Chondrocyte (in vitro differentiated cells): ENCODE measurements at regions not wholly inside any gene's neighbourhood (a gene's known extent, or its start where the extent isn't known, plus 50 kb on each side); places are given as distances from the start of the nearest gene placed in this dataset.

Experiments used
- DNase-seq: peaks from one replicate; pipeline ENCODE4 v3.0.0; 2021; ENCODE audit warnings: mixed read lengths, low spot score
- H3K27ac Mint-ChIP-seq: one replicate; pipeline ENCODE4 v1.8.0; 2021; ENCODE audit warnings: mild to moderate bottlenecking, moderate library complexity, mixed read lengths; ENCODE audit not compliant: unreplicated experiment
- H3K27me3 Mint-ChIP-seq: 2 replicates; pipeline ENCODE4 v1.8.0; 2021; ENCODE audit warnings: low read depth, mixed read lengths
- H3K36me3 Mint-ChIP-seq: 2 replicates; pipeline ENCODE4 v1.8.0; 2021; ENCODE audit warnings: low read depth, mixed read lengths
- H3K4me1 Mint-ChIP-seq: 2 replicates; pipeline ENCODE4 v1.8.0; 2021; ENCODE audit warnings: low read depth, mild to moderate bottlenecking, mixed read lengths
- H3K4me3 Mint-ChIP-seq: one replicate; pipeline ENCODE4 v1.8.0; 2021; ENCODE audit warnings: mild to moderate bottlenecking, moderate library complexity, mixed read lengths; ENCODE audit not compliant: unreplicated experiment
- H3K9me3 Mint-ChIP-seq: 2 replicates; pipeline ENCODE4 v1.8.0; 2021; ENCODE audit warnings: low read depth, mixed read lengths
- TF ChIP-seq, protein P1 (sequence below): fragments of 200-600 bp; sonication (generic); IDR thresholded peaks from 2 replicates; pipeline ENCODE4 v1.5.0; 2021; ENCODE audit warnings: antibody characterized with exemption, mild to moderate bottlenecking, moderate library complexity

DNA sequence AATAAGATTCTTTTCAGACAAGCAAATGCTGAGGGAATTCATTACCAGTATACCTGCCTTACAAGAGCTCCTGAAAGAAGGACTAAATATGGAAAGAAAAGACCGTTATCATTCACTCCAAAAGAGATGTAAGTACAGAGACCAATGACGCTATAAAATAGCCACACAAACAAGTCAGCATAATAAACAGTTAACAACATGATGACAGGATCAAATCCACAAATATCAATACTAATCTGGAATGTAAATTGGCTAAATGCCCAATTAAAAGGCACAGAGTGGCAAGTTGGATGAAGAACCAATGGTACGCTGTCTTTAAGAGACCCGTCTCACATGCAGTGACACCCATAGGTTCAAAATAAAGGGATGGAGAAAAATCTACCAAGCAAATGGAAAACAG lies 349.6 kb upstream of the MPDZ start:
- H3K36me3 Mint-ChIP-seq = peaks cover 16% of the 10 kb centered on the region
- H3K4me3 Mint-ChIP-seq = no peak overlapping the region
- no peak overlapping the region for H3K27ac Mint-ChIP-seq
- H3K4me1 Mint-ChIP-seq = peaks cover 2% of the 10 kb centered on the region
- no peaks in the 10 kb centered on the region for H3K27me3 Mint-ChIP-seq
- no peak for DNase-seq
- peaks cover 41% of the 10 kb centered on the region for H3K9me3 Mint-ChIP-seq
- TF ChIP-seq, protein P1, sequence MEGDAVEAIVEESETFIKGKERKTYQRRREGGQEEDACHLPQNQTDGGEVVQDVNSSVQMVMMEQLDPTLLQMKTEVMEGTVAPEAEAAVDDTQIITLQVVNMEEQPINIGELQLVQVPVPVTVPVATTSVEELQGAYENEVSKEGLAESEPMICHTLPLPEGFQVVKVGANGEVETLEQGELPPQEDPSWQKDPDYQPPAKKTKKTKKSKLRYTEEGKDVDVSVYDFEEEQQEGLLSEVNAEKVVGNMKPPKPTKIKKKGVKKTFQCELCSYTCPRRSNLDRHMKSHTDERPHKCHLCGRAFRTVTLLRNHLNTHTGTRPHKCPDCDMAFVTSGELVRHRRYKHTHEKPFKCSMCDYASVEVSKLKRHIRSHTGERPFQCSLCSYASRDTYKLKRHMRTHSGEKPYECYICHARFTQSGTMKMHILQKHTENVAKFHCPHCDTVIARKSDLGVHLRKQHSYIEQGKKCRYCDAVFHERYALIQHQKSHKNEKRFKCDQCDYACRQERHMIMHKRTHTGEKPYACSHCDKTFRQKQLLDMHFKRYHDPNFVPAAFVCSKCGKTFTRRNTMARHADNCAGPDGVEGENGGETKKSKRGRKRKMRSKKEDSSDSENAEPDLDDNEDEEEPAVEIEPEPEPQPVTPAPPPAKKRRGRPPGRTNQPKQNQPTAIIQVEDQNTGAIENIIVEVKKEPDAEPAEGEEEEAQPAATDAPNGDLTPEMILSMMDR = no peak

DNA sequence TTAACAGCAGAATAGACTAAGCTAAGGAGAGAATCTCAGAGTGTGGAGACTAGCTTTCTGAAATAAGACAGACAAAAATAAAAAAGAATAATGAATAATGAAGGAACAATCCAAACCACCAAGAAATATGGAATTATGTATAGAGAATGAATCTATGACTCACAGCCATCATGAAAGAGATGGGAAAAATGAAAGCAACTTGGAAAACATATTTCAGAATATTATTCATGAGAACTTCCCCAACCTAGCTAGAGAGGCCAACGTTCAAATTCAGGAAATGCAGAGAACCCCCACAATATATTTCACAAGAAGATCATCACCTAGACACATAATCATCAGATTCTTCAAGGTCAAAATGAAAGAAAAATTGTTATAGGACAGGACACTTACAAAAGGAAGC lies 349.0 kb upstream of the MPDZ start:
- peaks cover 40% of the 10 kb centered on the region for H3K9me3 Mint-ChIP-seq
- DNase-seq = no peak
- peaks cover 2% of the 10 kb centered on the region for H3K4me1 Mint-ChIP-seq
- no peak overlapping the region for H3K4me3 Mint-ChIP-seq
- no peaks in the 10 kb centered on the region for H3K27me3 Mint-ChIP-seq
- H3K27ac Mint-ChIP-seq = no peak overlapping the region
- H3K36me3 Mint-ChIP-seq = peaks cover 16% of the 10 kb centered on the region
- TF ChIP-seq, protein P1 = no peak

- DNase-seq = peak; percentile 75
- H3K27me3 Mint-ChIP-seq = no peaks in the 10 kb centered on the region
- H3K4me1 Mint-ChIP-seq = peaks cover 2% of the 10 kb centered on the region
- no peak overlapping the region for H3K4me3 Mint-ChIP-seq
- peaks cover 16% of the 10 kb centered on the region for H3K36me3 Mint-ChIP-seq
- no peak overlapping the region for H3K27ac Mint-ChIP-seq
- TF ChIP-seq, protein P1 = no peak
- peaks cover 37% of the 10 kb centered on the region for H3K9me3 Mint-ChIP-seq
Observed at GRCh38 chr9:13627502-13627901, 348.0 kb upstream of the MPDZ start.

GRCh38 chr9:13627071-13627470 lies 347.6 kb upstream of the MPDZ start:
- Mint-ChIP-seq H3K4me1 (peaks cover 2% of the 10 kb centered on the region), H3K4me3 (no peak overlapping the region), H3K36me3 (peaks cover 16% of the 10 kb centered on the region), H3K27me3 (no peaks in the 10 kb centered on the region), H3K9me3 (peaks cover 37% of the 10 kb centered on the region), H3K27ac (no peak overlapping the region)
- TF ChIP-seq, protein P1 = no peak
- DNase-seq = no peak

GRCh38 chr9:13626601-13627000 lies 347.1 kb upstream of the MPDZ start:
- TF ChIP-seq, protein P1 = no peak

More at GRCh38 chr9:13626601-13627000, 347.1 kb upstream of the MPDZ start:
- Mint-ChIP-seq H3K4me3 (no peak overlapping the region), H3K4me1 (peaks cover 2% of the 10 kb centered on the region), H3K27me3 (no peaks in the 10 kb centered on the region), H3K36me3 (peaks cover 16% of the 10 kb centered on the region), H3K27ac (no peak overlapping the region), H3K9me3 (peaks cover 37% of the 10 kb centered on the region)
- no peak for DNase-seq
